ENCODE measurements at regions not wholly inside any gene's neighbourhood (a gene's known extent, or its start where the extent isn't known, plus 50 kb on each side); places are given as distances from the start of the nearest gene placed in this dataset.

- Mint-ChIP-seq H3K27ac (peak overlapping the region; percentile 61), H3K27me3 (peaks cover 3% of the 10 kb centered on the region), H3K4me1 (ENCODE audit: unreplicated experiment) (peaks cover 17% of the 10 kb centered on the region), H3K4me3 (no peak overlapping the region), H3K36me3 (peaks cover 3% of the 10 kb centered on the region), H3K9me3 (peaks cover 13% of the 10 kb centered on the region)
- TF ChIP-seq CTCF (conservative IDR thresholded peaks at IDR 0.05), result no peak
- DNase-seq (ENCODE audit: extremely low spot score, unreplicated experiment), result no peak
Observed at GRCh38 chr3:118781839-118782238, 252.8 kb downstream of the IGSF11 start.

- TF ChIP-seq CTCF (conservative IDR thresholded peaks at IDR 0.05), result no peak
- H3K4me1 Mint-ChIP-seq (ENCODE audit: unreplicated experiment), result peaks cover 17% of the 10 kb centered on the region
- no peak for DNase-seq (ENCODE audit: extremely low spot score, unreplicated experiment)
- H3K27ac Mint-ChIP-seq, result peak overlapping the region; percentile 61
- peaks cover 9% of the 10 kb centered on the region for H3K27me3 Mint-ChIP-seq
- peaks cover 3% of the 10 kb centered on the region for H3K36me3 Mint-ChIP-seq
- peak overlapping the region; percentile 30 for H3K4me3 Mint-ChIP-seq
- H3K9me3 Mint-ChIP-seq, result peaks cover 13% of the 10 kb centered on the region
Observed at GRCh38 chr3:118782755-118783202, 251.9 kb downstream of the IGSF11 start.

GRCh38 chr3:118785415-118785814 lies 249.2 kb downstream of the IGSF11 start:
- Mint-ChIP-seq H3K36me3 (peaks cover 3% of the 10 kb centered on the region), H3K9me3 (peaks cover 13% of the 10 kb centered on the region), H3K4me1 (ENCODE audit: unreplicated experiment) (peaks cover 17% of the 10 kb centered on the region), H3K27me3 (peaks cover 14% of the 10 kb centered on the region), H3K27ac (no peak overlapping the region), H3K4me3 (no peak overlapping the region)
- no peak for DNase-seq (ENCODE audit: extremely low spot score, unreplicated experiment)
- no peak for TF ChIP-seq CTCF (conservative IDR thresholded peaks at IDR 0.05)

GRCh38 chr3:118791246-118791645 lies 243.4 kb downstream of the IGSF11 start:
- Mint-ChIP-seq H3K36me3 (no peaks in the 10 kb centered on the region), H3K4me1 (ENCODE audit: unreplicated experiment) (peaks cover 7% of the 10 kb centered on the region), H3K27ac (peak overlapping the region; percentile 28), H3K9me3 (no peaks in the 10 kb centered on the region), H3K27me3 (peaks cover 11% of the 10 kb centered on the region), H3K4me3 (no peak overlapping the region)
- no peak for DNase-seq (ENCODE audit: extremely low spot score, unreplicated experiment)
- TF ChIP-seq CTCF (conservative IDR thresholded peaks at IDR 0.05), result no peak

- DNase-seq (ENCODE audit: extremely low spot score, unreplicated experiment), result no peak
- no peak overlapping the region for H3K4me3 Mint-ChIP-seq
- H3K9me3 Mint-ChIP-seq, result no peaks in the 10 kb centered on the region
- no peaks in the 10 kb centered on the region for H3K36me3 Mint-ChIP-seq
- peak overlapping the region; percentile 61 for H3K27ac Mint-ChIP-seq
- peaks cover 7% of the 10 kb centered on the region for H3K4me1 Mint-ChIP-seq (ENCODE audit: unreplicated experiment)
- H3K27me3 Mint-ChIP-seq, result peaks cover 11% of the 10 kb centered on the region
- TF ChIP-seq CTCF (conservative IDR thresholded peaks at IDR 0.05), result no peak
Observed at GRCh38 chr3:118792191-118792590, 242.5 kb downstream of the IGSF11 start.

- Mint-ChIP-seq H3K27me3 (peaks cover 4% of the 10 kb centered on the region), H3K9me3 (no peaks in the 10 kb centered on the region), H3K27ac (no peak overlapping the region), H3K4me1 (ENCODE audit: unreplicated experiment) (peaks cover 7% of the 10 kb centered on the region), H3K4me3 (no peak overlapping the region), H3K36me3 (no peaks in the 10 kb centered on the region)
- DNase-seq (ENCODE audit: extremely low spot score, unreplicated experiment), result no peak
- no peak for TF ChIP-seq CTCF (conservative IDR thresholded peaks at IDR 0.05)
Observed at GRCh38 chr3:118793176-118793575, 241.5 kb downstream of the IGSF11 start.

All from type B pancreatic cell (in vitro differentiated cells).